ENCODE measurements at regions not wholly inside any gene's neighbourhood (a gene's known extent, or its start where the extent isn't known, plus 50 kb on each side); places are given as distances from the start of the nearest gene placed in this dataset.

DNA sequence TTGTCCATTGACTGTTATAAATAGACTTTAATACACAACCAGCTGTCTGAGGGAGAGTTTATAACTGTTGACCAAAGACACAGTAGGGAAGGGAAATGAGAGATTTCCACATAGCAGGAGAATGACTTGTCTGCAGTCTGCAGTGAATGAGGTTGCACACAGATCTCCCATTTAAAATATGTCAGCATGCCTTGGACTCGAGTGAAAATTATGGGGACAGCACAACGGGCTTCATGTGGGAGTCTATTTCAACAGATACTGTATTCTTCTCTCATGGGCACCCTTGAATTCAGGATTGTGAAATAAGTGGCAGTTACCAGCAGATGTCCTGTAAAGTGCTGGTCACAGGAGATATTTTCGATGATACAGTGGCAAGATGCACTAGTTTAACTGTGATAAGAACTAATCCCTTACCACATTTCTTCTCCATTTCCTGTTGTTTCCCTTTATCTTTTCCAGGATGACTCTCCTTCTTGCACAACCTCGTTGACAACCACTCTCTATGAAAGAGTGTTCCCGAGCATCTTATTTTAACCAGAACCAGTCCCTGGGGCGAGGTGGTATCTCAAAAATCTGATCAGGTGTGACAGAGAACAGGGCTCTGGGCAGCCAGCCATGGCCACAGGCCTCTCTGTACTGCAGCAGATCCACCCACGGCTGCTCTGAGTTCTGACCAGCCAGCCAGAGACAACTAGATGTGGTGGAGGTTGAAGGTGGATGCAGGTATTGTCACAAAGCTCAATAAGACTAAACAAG, 51.5 kb upstream of the MAP3K1 start:
- no peak for DNase-seq
- Mint-ChIP-seq H3K4me1 (ENCODE audit: low read depth, unreplicated experiment) (no peaks in the 10 kb centered on the region), H3K27ac (ENCODE audit: unreplicated experiment) (no peak overlapping the region), H3K27me3 (ENCODE audit: unreplicated experiment) (no peaks in the 10 kb centered on the region), H3K4me3 (ENCODE audit: unreplicated experiment) (no peak overlapping the region), H3K9me3 (ENCODE audit: unreplicated experiment) (no peaks in the 10 kb centered on the region), H3K36me3 (ENCODE audit: unreplicated experiment) (no peaks in the 10 kb centered on the region)
- TF ChIP-seq, protein P1, sequence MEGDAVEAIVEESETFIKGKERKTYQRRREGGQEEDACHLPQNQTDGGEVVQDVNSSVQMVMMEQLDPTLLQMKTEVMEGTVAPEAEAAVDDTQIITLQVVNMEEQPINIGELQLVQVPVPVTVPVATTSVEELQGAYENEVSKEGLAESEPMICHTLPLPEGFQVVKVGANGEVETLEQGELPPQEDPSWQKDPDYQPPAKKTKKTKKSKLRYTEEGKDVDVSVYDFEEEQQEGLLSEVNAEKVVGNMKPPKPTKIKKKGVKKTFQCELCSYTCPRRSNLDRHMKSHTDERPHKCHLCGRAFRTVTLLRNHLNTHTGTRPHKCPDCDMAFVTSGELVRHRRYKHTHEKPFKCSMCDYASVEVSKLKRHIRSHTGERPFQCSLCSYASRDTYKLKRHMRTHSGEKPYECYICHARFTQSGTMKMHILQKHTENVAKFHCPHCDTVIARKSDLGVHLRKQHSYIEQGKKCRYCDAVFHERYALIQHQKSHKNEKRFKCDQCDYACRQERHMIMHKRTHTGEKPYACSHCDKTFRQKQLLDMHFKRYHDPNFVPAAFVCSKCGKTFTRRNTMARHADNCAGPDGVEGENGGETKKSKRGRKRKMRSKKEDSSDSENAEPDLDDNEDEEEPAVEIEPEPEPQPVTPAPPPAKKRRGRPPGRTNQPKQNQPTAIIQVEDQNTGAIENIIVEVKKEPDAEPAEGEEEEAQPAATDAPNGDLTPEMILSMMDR (IDR thresholded peaks at IDR 0.05; ENCODE audit: partially characterized antibody, unreplicated experiment) = no peak

DNA sequence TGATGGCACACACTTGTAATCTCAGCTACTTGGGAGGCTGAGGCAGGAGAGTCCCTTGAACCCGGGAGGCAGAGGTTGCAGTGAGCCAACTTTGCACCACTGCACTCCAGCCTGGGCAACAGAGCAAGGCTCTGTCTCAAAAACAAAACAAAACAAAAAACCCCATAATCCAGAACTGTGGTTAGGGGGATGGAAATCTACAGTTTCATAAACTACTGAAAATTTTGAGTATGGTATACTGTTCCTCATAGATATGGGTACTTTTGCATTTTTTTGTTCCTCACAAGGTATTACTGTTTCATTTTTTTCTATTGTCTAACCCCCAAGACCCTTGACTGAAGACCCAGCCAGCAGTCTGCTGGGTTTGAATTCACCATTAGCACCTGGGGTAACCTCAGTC, 52.2 kb upstream of the MAP3K1 start:
- TF ChIP-seq, protein P1 (IDR thresholded peaks at IDR 0.05; ENCODE audit: partially characterized antibody, unreplicated experiment) = no peak
- no peaks in the 10 kb centered on the region for H3K27me3 Mint-ChIP-seq (ENCODE audit: unreplicated experiment)

DNA sequence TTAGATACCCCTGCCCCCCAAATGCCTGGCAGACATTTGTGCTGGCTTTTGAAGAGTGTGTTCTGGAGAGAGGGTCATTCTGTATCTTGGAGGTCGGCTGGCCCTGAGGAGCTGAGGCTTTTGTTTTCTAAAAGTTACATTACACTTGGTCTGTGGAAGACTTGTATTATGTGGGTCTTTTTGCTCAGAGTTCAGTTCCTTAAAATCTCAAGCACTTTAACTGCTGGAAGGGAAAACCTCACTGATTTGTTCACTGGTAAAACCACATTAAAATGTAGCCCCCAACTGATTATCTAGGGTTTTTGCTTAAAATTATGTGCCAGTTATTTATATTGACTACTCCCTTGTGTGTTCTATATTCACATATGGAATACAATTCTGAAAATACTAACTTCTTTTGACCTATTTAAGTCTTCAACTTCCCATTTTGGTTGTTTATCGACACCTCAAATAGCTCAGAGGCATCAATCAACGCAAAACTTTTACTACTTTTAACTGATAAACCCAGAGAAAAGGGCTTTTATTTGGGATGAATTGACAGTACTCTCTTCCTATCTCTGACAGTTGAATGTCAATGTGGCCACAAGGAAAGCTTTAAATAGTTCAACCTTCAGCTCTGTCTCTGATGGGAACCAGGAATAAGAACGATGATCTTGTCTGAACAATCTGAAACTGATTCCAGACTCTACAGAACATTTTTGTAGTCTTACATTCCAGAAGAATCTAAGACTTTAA, 54.0 kb upstream of the MAP3K1 start:
- Mint-ChIP-seq H3K4me1 (ENCODE audit: low read depth, unreplicated experiment) (no peaks in the 10 kb centered on the region), H3K9me3 (ENCODE audit: unreplicated experiment) (no peaks in the 10 kb centered on the region), H3K4me3 (ENCODE audit: unreplicated experiment) (no peak overlapping the region), H3K36me3 (ENCODE audit: unreplicated experiment) (no peaks in the 10 kb centered on the region), H3K27me3 (ENCODE audit: unreplicated experiment) (no peaks in the 10 kb centered on the region), H3K27ac (ENCODE audit: unreplicated experiment) (no peak overlapping the region)
- no peak for DNase-seq
- TF ChIP-seq, protein P1 (IDR thresholded peaks at IDR 0.05; ENCODE audit: partially characterized antibody, unreplicated experiment) = no peak

More for the DNA sequence above, 52.2 kb upstream of the MAP3K1 start:
- no peak overlapping the region for H3K27ac Mint-ChIP-seq (ENCODE audit: unreplicated experiment)
- H3K4me1 Mint-ChIP-seq (ENCODE audit: low read depth, unreplicated experiment) = no peaks in the 10 kb centered on the region
- no peaks in the 10 kb centered on the region for H3K9me3 Mint-ChIP-seq (ENCODE audit: unreplicated experiment)
- DNase-seq = no peak
- H3K36me3 Mint-ChIP-seq (ENCODE audit: unreplicated experiment) = no peaks in the 10 kb centered on the region
- H3K4me3 Mint-ChIP-seq (ENCODE audit: unreplicated experiment) = no peak overlapping the region

DNA sequence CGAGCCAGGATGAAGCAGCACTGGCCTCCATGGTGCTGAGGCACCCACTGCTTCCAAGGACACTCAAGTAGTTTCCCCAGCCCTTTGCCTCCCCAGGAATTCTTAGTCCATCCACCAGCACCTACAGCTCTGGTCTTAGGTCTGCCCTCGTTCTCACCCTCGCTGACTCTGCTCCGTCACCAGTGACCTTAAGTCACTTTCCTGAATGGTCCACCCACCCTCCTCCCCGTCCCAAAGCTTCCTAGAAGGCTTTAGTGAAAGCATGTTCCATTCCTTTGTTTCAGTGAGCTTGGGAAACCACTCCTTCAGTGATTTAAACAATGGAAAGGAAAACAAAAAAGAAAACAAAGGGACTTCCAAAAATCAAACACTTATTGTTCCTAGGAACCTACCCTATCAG, 54.6 kb upstream of the MAP3K1 start:
- Mint-ChIP-seq H3K27me3 (ENCODE audit: unreplicated experiment) (no peaks in the 10 kb centered on the region), H3K36me3 (ENCODE audit: unreplicated experiment) (no peaks in the 10 kb centered on the region), H3K4me1 (ENCODE audit: low read depth, unreplicated experiment) (no peaks in the 10 kb centered on the region), H3K4me3 (ENCODE audit: unreplicated experiment) (no peak overlapping the region), H3K27ac (ENCODE audit: unreplicated experiment) (no peak overlapping the region), H3K9me3 (ENCODE audit: unreplicated experiment) (no peaks in the 10 kb centered on the region)
- TF ChIP-seq, protein P1 (IDR thresholded peaks at IDR 0.05; ENCODE audit: partially characterized antibody, unreplicated experiment) = no peak
- DNase-seq = no peak

All from glutamatergic neuron (in vitro differentiated cells).